Gastrocnemius medialis (tissue), 4 donors: ENCODE measurements at regions not wholly inside any gene's neighbourhood (a gene's known extent, or its start where the extent isn't known, plus 50 kb on each side); places are given as distances from the start of the nearest gene placed in this dataset.

ENCODE experiments used
- ATAC-seq, 2 donors: fragments of 150-250 bp; one replicate each; pipeline ENCODE4 v1.9.1; 2016
- DNase-seq, 2 donors: peaks; one replicate each; pipeline ENCODE4 v3.0.0-alpha.2; 2019
- H3K27ac ChIP-seq, 4 donors: fragments of 200-600 bp; sonication (generic); 1 replicate in 1 of 4; 2 replicates in 3 of 4; pipeline ENCODE4 v1.5.1; 2016 to 2018; ENCODE audit warnings: mild to moderate bottlenecking in 2 of 4, moderate library complexity in 1 of 4
- H3K27me3 ChIP-seq, 3 donors: fragments of 200-600 bp; sonication (generic) in 2 of 3; 1 replicate in 1 of 3; 2 replicates in 2 of 3; pipeline versions ENCODE4 v1.5.1 to v1.6.0; 2016 to 2019; ENCODE audit warnings: mild to moderate bottlenecking in 1 of 3, moderate library complexity in 1 of 3
- H3K36me3 ChIP-seq, 2 donors: fragments of 200-600 bp; sonication (generic) in 1 of 2; one replicate each; pipeline ENCODE4 v1.5.1; 2017 to 2018
- H3K4me1 ChIP-seq, 2 donors: fragments of 200-600 bp; sonication (generic) in 1 of 2; one replicate each; pipeline ENCODE4 v1.5.1; 2016 to 2017; ENCODE audit warnings: mild to moderate bottlenecking in 2 of 2
- H3K4me3 ChIP-seq, 4 donors: fragments of 200-600 bp; sonication (generic) in 3 of 4; 1 replicate in 1 of 4; 2 replicates in 3 of 4; pipeline ENCODE4 v1.5.1; 2016 to 2019; ENCODE audit warnings: mild to moderate bottlenecking in 2 of 4
- H3K9me3 ChIP-seq, 3 donors: fragments of 200-600 bp; sonication (generic) in 2 of 3; 1 replicate in 1 of 3; 2 replicates in 2 of 3; pipeline ENCODE4 v1.5.1; 2016 to 2019
- CTCF ChIP-seq, 5 experiments: fragments of 450-650 bp in 3 of 5; fragments of 200-600 bp in 2 of 5; sonication (generic) in 2 of 5; IDR thresholded peaks in 4 of 5; conservative IDR thresholded peaks in 1 of 5; 1 replicate in 4 of 5; 2 replicates in 1 of 5; pipeline ENCODE4 v1.5.1; 2016 to 2019; ENCODE audit warnings: antibody characterized with exemption in 5 of 5, mild to moderate bottlenecking in 3 of 5, moderate library complexity in 3 of 5
- POLR2A ChIP-seq, 2 donors: fragments of 450-650 bp; IDR thresholded peaks; one replicate each; pipeline ENCODE4 v1.6.1; 2017; ENCODE audit warnings: antibody characterized with exemption in 2 of 2, mild to moderate bottlenecking in 2 of 2, moderate library complexity in 2 of 2
- in situ Hi-C, 4 donors: fragments of 200-750 bp; cut with MboI; loops; one replicate each; pipeline versions ENCODE4 v1.15.0 to v1.8.0; 2017; ENCODE audit warnings: low sequenced_read_pairs in 4 of 4
- intact Hi-C: fragments of 100-400 bp; cut with DNase I; formaldehyde crosslinking; loops from one replicate; pipeline ENCODE4 v1.15.1; 2023; ENCODE audit warnings: low total_unique reads

DNA sequence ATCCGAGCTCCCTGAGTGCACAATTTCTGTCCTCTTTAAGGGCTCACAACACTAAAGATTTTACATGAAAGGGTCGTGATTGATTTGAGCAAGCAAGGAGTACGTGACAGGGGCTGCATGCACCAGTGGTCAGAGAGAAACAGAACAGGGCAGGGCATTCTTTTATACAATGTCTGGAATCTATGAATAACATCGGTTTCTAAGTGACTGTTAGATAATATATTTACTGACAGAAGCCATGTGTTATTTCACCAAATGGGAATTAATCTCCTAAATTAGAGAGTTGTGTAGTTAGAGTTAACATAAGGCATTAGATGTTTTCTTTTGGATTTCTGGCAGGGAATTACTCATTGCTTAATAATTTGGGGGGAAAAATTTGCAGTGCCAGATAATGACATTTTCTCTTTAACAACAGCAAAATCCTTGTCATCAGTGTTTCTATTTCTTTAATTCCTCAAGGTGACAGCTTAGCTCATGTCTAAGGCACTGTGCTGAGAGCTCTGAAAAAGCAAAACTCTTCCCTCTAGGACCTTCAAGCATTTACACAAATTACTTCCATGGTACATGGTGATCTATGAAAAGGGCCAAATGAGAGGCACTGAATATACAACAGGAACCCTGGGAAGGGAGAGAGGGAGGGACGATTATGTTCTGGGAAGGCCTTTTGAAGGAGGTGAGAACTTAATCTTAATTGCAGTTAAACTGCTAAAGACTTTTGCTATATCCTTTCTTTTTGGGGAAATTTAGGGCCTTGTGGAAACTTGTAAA, 145.0 kb downstream of the RTL3 start:
- DNase-seq (no peak), ATAC-seq (no peak)
- in situ Hi-C loops = no loop called here
- no peak for TF ChIP-seq POLR2A (IDR thresholded peaks at IDR 0.05)
- TF ChIP-seq CTCF (IDR thresholded peaks at IDR 0.05 in 4 of 5, conservative IDR thresholded peaks at IDR 0.05 in 1 of 5) = no peak
- intact Hi-C loops = no loop called here
- H3K27ac ChIP-seq = no peak overlapping the region
- H3K27me3 ChIP-seq = no peaks in the 10 kb centered on the region
- H3K36me3 ChIP-seq = no peaks in the 10 kb centered on the region
- no peaks in the 10 kb centered on the region for H3K9me3 ChIP-seq
- H3K4me1 ChIP-seq = no peaks in the 10 kb centered on the region
- H3K4me3 ChIP-seq = no peak overlapping the region

- no peak for DNase-seq
- no peak for ATAC-seq
- TF ChIP-seq POLR2A (IDR thresholded peaks at IDR 0.05) (no peak), CTCF (IDR thresholded peaks at IDR 0.05 in 4 of 5, conservative IDR thresholded peaks at IDR 0.05 in 1 of 5) (no peak)
- Histone ChIP-seq H3K9me3 (no peaks in the 10 kb centered on the region), H3K36me3 (no peaks in the 10 kb centered on the region), H3K4me3 (no peak overlapping the region), H3K4me1 (no peaks in the 10 kb centered on the region), H3K27me3 (no peaks in the 10 kb centered on the region), H3K27ac (no peak overlapping the region)
- in situ Hi-C loops (no loop called here), intact Hi-C loops (no loop called here)
These were observed 152.9 kb downstream of the RTL3 start for GRCh38 chrX:78506248-78506647.

DNA sequence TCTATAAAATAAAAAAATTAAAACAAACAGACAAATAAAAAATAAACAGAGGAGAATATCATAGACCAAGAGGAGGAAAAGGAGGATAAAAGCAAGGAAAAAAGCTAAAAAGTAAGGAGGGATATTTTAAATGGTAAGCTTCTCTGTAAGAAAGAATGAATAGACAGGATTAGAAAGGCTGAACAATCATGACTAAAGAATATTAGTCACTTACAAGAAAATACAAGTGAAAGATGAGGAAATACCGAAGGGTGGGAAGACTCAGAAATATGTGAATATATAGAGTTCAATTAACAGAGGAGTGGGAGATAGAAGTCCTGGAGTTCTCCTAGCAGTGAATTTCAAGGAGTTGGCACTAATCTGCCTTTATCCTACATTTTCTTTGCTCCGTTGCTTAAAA, 162.6 kb downstream of the RTL3 start:
- intact Hi-C loops (no loop called here), in situ Hi-C loops (no loop called here)
- no peaks in the 10 kb centered on the region for H3K27me3 ChIP-seq
- no peak for ATAC-seq
- H3K36me3 ChIP-seq = no peaks in the 10 kb centered on the region
- H3K4me1 ChIP-seq = no peaks in the 10 kb centered on the region
- TF ChIP-seq CTCF (IDR thresholded peaks at IDR 0.05 in 4 of 5, conservative IDR thresholded peaks at IDR 0.05 in 1 of 5) (no peak), POLR2A (IDR thresholded peaks at IDR 0.05) (no peak)
- H3K4me3 ChIP-seq = no peak overlapping the region
- DNase-seq = no peak
- H3K9me3 ChIP-seq = no peaks in the 10 kb centered on the region
- H3K27ac ChIP-seq = no peak overlapping the region

DNA sequence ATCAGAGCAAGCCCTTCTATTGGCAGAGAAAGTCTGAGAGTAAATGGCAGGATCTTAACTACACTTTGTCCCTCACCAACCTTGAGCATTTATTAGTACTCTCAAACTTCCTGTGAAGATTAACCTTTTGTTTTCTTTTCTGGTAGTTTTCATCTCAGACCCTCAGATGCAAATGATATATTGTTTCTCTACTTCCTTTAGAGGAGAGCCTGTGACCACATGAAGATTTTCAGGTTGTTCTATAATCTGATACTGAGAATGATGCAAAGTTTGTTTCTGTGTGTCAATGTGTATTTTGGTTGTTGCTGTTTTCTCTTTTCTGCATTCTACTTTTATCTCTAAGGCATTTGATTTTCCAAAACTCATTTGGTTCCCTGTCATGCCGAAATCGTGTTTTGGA, 165.8 kb upstream of the CYSLTR1 start:
- intact Hi-C loops (no loop called here), in situ Hi-C loops (no loop called here)
- TF ChIP-seq POLR2A (IDR thresholded peaks at IDR 0.05) (no peak), CTCF (IDR thresholded peaks at IDR 0.05 in 4 of 5, conservative IDR thresholded peaks at IDR 0.05 in 1 of 5) (no peak)
- ATAC-seq (no peak), DNase-seq (no peak)
- H3K27me3 ChIP-seq = no peaks in the 10 kb centered on the region
- no peaks in the 10 kb centered on the region for H3K36me3 ChIP-seq
- no peaks in the 10 kb centered on the region for H3K4me1 ChIP-seq
- no peak overlapping the region for H3K4me3 ChIP-seq
- no peaks in the 10 kb centered on the region for H3K9me3 ChIP-seq
- no peak overlapping the region for H3K27ac ChIP-seq

GRCh38 chrX:78476701-78477100, 149.3 kb upstream of the CYSLTR1 start:
- no peaks in the 10 kb centered on the region for H3K36me3 ChIP-seq
- TF ChIP-seq CTCF (IDR thresholded peaks at IDR 0.05 in 4 of 5, conservative IDR thresholded peaks at IDR 0.05 in 1 of 5) (no peak), POLR2A (IDR thresholded peaks at IDR 0.05) (no peak)
- H3K4me3 ChIP-seq = no peak overlapping the region
- in situ Hi-C loops = no loop called here
- ATAC-seq (no peak), DNase-seq (no peak)
- H3K4me1 ChIP-seq = no peaks in the 10 kb centered on the region
- no peaks in the 10 kb centered on the region for H3K27me3 ChIP-seq
- no peak overlapping the region for H3K27ac ChIP-seq
- H3K9me3 ChIP-seq = no peaks in the 10 kb centered on the region
- intact Hi-C loops = no loop called here
